IMR-90 (cell line): ENCODE measurements at regions not wholly inside any gene's neighbourhood (a gene's known extent, or its start where the extent isn't known, plus 50 kb on each side); places are given as distances from the start of the nearest gene placed in this dataset.

Experiments
- ATAC-seq: fragments of 200-7000 bp; cut with Tn5 transposase; 2 replicates; pipeline ENCODE4 v1.9.1; 2020; ENCODE audit warnings: low read depth, mild to moderate bottlenecking, moderate library complexity
- BruUV-seq: library from RNA; stranded (reverse); fragments of 400-500 nt; replicated peaks from 2 replicates; lab custom pipeline; 2021; lab: Mats Ljungman, UMichigan
- CTCF ChIA-PET: fragments of 300-600 bp; formaldehyde crosslinking; extraction: SDS; loops from one replicate; lab custom pipeline; 2021; ENCODE audit warnings: antibody characterized with exemption; lab: Yijun Ruan, JAX
- POLR2A ChIA-PET: fragments of 300-600 bp; sonication (Branson Sonifier 250); formaldehyde crosslinking; loops from one replicate; lab custom pipeline; 2022; ENCODE audit warnings: antibody characterized with exemption; ENCODE audit not compliant: unreplicated experiment; lab: Charles Lee
- DNase-seq: peaks from one replicate; pipeline ENCODE4 v3.0.0; 2013
- H2AFZ ChIP-seq: replicated peaks from 2 replicates; pipeline ENCODE3; 2013; ENCODE audit warnings: low read length, mild to moderate bottlenecking; ENCODE audit not compliant: poor library complexity
- H2AK5ac ChIP-seq: 2 replicates; pipeline ENCODE4 v1.6.1; 2013; ENCODE audit warnings: low read depth, low read length, inconsistent platforms
- H2AK9ac ChIP-seq: replicated peaks from 2 replicates; pipeline ENCODE3; 2013; ENCODE audit warnings: mild to moderate bottlenecking, low read depth, low read length, moderate library complexity; ENCODE audit not compliant: poor library complexity
- H2BK120ac ChIP-seq: 2 replicates; pipeline ENCODE4 v1.6.1; 2013; ENCODE audit warnings: low read depth, low read length, inconsistent platforms
- H2BK15ac ChIP-seq: 3 replicates; pipeline ENCODE4 v1.6.1; 2013; ENCODE audit warnings: low read depth, low read length, inconsistent platforms
- H2BK20ac ChIP-seq: 2 replicates; pipeline ENCODE4 v1.6.1; 2013; ENCODE audit warnings: low read depth, mild to moderate bottlenecking, inconsistent platforms, low read length, moderate library complexity
- H2BK5ac ChIP-seq: 2 replicates; pipeline ENCODE4 v1.6.1; 2013; ENCODE audit warnings: mild to moderate bottlenecking, low read depth, low read length, inconsistent platforms; ENCODE audit not compliant: poor library complexity, severe bottlenecking
- H3K14ac ChIP-seq: replicated peaks from 2 replicates; pipeline ENCODE4 v1.6.1; 2013; ENCODE audit warnings: low read depth, low read length, inconsistent platforms
- H3K18ac ChIP-seq: 2 replicates; pipeline ENCODE4 v1.6.1; 2013; ENCODE audit warnings: low read depth, low read length, control low read depth
- H3K23ac ChIP-seq: 2 replicates; pipeline ENCODE4 v1.6.1; 2013; ENCODE audit warnings: low read depth, low read length, inconsistent platforms
- H3K27ac ChIP-seq: 2 replicates; pipeline ENCODE4 v1.5.1; 2013; ENCODE audit warnings: mild to moderate bottlenecking, control low read depth, low read length; ENCODE audit not compliant: insufficient read depth
- H3K27me3 ChIP-seq: 2 replicates; pipeline ENCODE4 v1.6.1; 2013; ENCODE audit warnings: low read length; ENCODE audit not compliant: control insufficient read depth, insufficient read depth
- H3K36me3 ChIP-seq: 2 replicates; pipeline ENCODE4 v1.6.1; 2013; ENCODE audit warnings: low read length, mixed read lengths; ENCODE audit not compliant: control insufficient read depth, insufficient read depth
- H3K4ac ChIP-seq: 2 replicates; pipeline ENCODE4 v1.6.1; 2013; ENCODE audit warnings: low read depth, low read length, inconsistent platforms
- H3K4me1 ChIP-seq: 2 replicates; pipeline ENCODE4 v1.6.1; 2013; ENCODE audit warnings: low read length, mixed read lengths; ENCODE audit not compliant: control insufficient read depth, insufficient read depth
- H3K4me2 ChIP-seq: 2 replicates; pipeline ENCODE4 v1.6.1; 2013; ENCODE audit warnings: low read depth, mild to moderate bottlenecking, control low read depth, low read length, moderate library complexity
- H3K4me3 ChIP-seq: 2 replicates; pipeline ENCODE4 v1.5.1; 2013; ENCODE audit warnings: low read depth, mild to moderate bottlenecking, control low read depth, low read length, moderate library complexity; ENCODE audit not compliant: insufficient read depth
- H3K56ac ChIP-seq: 2 replicates; pipeline ENCODE4 v1.6.1; 2013; ENCODE audit warnings: low read length, inconsistent platforms; ENCODE audit not compliant: insufficient read depth; ENCODE audit errors: extremely low read depth
- H3K79me1 ChIP-seq, 2 experiments: 2 replicates each; pipeline ENCODE4 v1.6.1; 2013; ENCODE audit warnings: low read length in 2 of 2, inconsistent platforms in 1 of 2, low read depth in 1 of 2
- H3K9ac ChIP-seq: 2 replicates; pipeline ENCODE4 v1.6.1; 2013; ENCODE audit warnings: low read depth, low read length, control low read depth
- H3K9me1 ChIP-seq: 2 replicates; pipeline ENCODE4 v1.6.1; 2013; ENCODE audit warnings: low read length, inconsistent platforms; ENCODE audit not compliant: insufficient read depth
- H3K9me3 ChIP-seq: 2 replicates; pipeline ENCODE4 v1.6.1; 2013; ENCODE audit warnings: low read length; ENCODE audit not compliant: control insufficient read depth, insufficient read depth
- H4K20me1 ChIP-seq: 2 replicates; pipeline ENCODE4 v1.6.1; 2013; ENCODE audit warnings: low read length, inconsistent platforms; ENCODE audit not compliant: insufficient read depth
- H4K5ac ChIP-seq: 2 replicates; pipeline ENCODE4 v1.6.1; 2013; ENCODE audit warnings: mild to moderate bottlenecking, low read depth, low read length, control low read depth
- H4K8ac ChIP-seq, 2 experiments: 2 replicates each; pipeline ENCODE4 v1.6.1; 2013; ENCODE audit warnings: low read depth in 2 of 2, low read length in 2 of 2, control low read depth in 1 of 2, inconsistent platforms in 1 of 2
- H4K91ac ChIP-seq: 2 replicates; pipeline ENCODE4 v1.6.1; 2013; ENCODE audit warnings: low read depth, low read length, inconsistent platforms; ENCODE audit not compliant: insufficient read depth
- BHLHE40 ChIP-seq: fragments of 150-350 bp; IDR thresholded peaks from 2 replicates; pipeline ENCODE4 v1.6.1; 2016; ENCODE audit warnings: mild to moderate bottlenecking, low read depth, low read length
- CEBPB ChIP-seq: IDR thresholded peaks from 2 replicates; pipeline ENCODE4 v1.6.1; 2012; ENCODE audit warnings: low read depth, low read length, improper control_type of control experiment
- CHD1 ChIP-seq: IDR thresholded peaks from 2 replicates; pipeline ENCODE4 v1.6.1; 2012; ENCODE audit warnings: low read depth, low read length, improper control_type of control experiment
- FOS ChIP-seq: fragments of 150-350 bp; IDR thresholded peaks from 2 replicates; pipeline ENCODE4 v1.6.1; 2016; ENCODE audit warnings: low read depth, low read length
- MAFK ChIP-seq: IDR thresholded peaks from 2 replicates; pipeline ENCODE4 v1.6.1; 2012; ENCODE audit warnings: low read depth, low read length, improper control_type of control experiment
- MAZ ChIP-seq: IDR thresholded peaks from 2 replicates; pipeline ENCODE4 v1.6.1; 2012; ENCODE audit warnings: low read depth, mild to moderate bottlenecking, low read length, improper control_type of control experiment, moderate library complexity, borderline replicate concordance
- MXI1 ChIP-seq: IDR thresholded peaks from 2 replicates; pipeline ENCODE4 v1.6.1; 2012; ENCODE audit warnings: low read depth, mild to moderate bottlenecking, low read length, moderate library complexity, borderline replicate concordance
- NFE2L2 ChIP-seq: fragments of 150-350 bp; IDR thresholded peaks from 2 replicates; pipeline ENCODE4 v1.6.1; 2016; ENCODE audit warnings: low read depth, mild to moderate bottlenecking, low read length
- POLR2A ChIP-seq: IDR thresholded peaks from 2 replicates; pipeline ENCODE4 v1.6.1; 2012; ENCODE audit warnings: mild to moderate bottlenecking, low read depth, low read length
- RAD21 ChIP-seq: IDR thresholded peaks from 2 replicates; pipeline ENCODE4 v1.6.1; 2012; ENCODE audit warnings: low read length, improper control_type of control experiment
- RCOR1 ChIP-seq: IDR thresholded peaks from 2 replicates; pipeline ENCODE4 v1.6.1; 2012; ENCODE audit warnings: mild to moderate bottlenecking, low read length, improper control_type of control experiment; ENCODE audit not compliant: insufficient replicate concordance
- RFX5 ChIP-seq: IDR thresholded peaks from 2 replicates; pipeline ENCODE4 v1.8.0; 2012; ENCODE audit warnings: low read depth, mild to moderate bottlenecking, low read length, moderate library complexity
- SMC3 ChIP-seq: fragments of 150-350 bp; IDR thresholded peaks from 2 replicates; pipeline ENCODE4 v1.6.1; 2016; ENCODE audit warnings: low read depth, mild to moderate bottlenecking, antibody characterized with exemption, low read length, moderate library complexity
- USF2 ChIP-seq: fragments of 150-350 bp; IDR thresholded peaks from 2 replicates; pipeline ENCODE4 v1.6.1; 2017; ENCODE audit warnings: mild to moderate bottlenecking, antibody characterized with exemption, low read length, low read depth
- WGBS, 2 experiments: methylation state at CpG; one replicate each; pipeline versions ENCODE4 v1.1.5 to v1.1.7; 2013; ENCODE audit warnings: missing lambda C conversion rate in 2 of 2; ENCODE audit not compliant: insufficient read length in 1 of 2; ENCODE audit errors: extremely low coverage in 2 of 2; 5-methylcytosine and 5-hydroxymethylcytosine counted together
- dilution Hi-C: fragments of 300-500 bp; cut with HindIII; formaldehyde crosslinking; loops from one replicate; pipeline ENCODE4 v1.14.3; 2018; ENCODE audit warnings: low sequenced_read_pairs; ENCODE audit not compliant: unreplicated experiment
- in situ Hi-C: fragments of 300-500 bp; cut with MboI; formaldehyde crosslinking; loops from 3 replicates; pipeline ENCODE4 v1.14.3; 2019; ENCODE audit warnings: low sequenced_read_pairs, inconsistent platforms, mixed read lengths
- intact Hi-C: fragments of 100-400 bp; cut with micrococcal nuclease; formaldehyde crosslinking; loops from 2 replicates; pipeline ENCODE4 v1.10.0; 2022
- TF ChIP-seq, protein P1 (sequence below): fragments of 150-350 bp; IDR thresholded peaks from 2 replicates; pipeline ENCODE4 v1.6.1; 2016; ENCODE audit warnings: low read depth, mild to moderate bottlenecking, low read length, moderate library complexity, borderline replicate concordance
- TF ChIP-seq, protein P2 (sequence below): conservative IDR thresholded peaks from 2 replicates; pipeline ENCODE4 v1.5.1; 2012; ENCODE audit warnings: mild to moderate bottlenecking, low read depth, low read length, improper control_type of control experiment

DNA sequence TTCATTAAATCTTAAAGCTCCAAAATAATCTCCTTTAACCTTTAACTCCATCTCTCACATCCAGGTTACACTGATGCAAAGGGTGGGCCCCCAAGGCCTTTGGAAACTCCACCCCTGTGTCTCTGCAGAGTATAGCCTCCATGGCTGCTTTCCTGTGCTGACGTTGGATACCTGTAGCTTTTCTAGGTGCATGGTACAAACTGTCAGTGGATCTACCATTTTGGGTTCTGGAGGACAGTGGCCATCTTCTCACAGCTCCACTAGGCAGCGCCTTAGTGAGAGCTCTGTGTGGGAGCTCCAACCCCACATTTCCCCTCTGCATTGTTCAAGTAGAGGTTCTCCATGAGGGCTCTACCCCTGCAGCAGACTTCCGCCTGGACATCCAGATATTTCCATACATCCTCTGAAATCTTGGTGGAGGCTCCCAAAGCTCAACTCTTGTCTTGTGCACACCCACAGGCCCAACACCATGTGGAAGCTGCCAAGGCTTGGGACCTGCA, 162.2 kb downstream of the RASSF9 start:
- no peak overlapping the region for H2AK5ac ChIP-seq
- no peaks in the 10 kb centered on the region for H3K27me3 ChIP-seq
- no peak overlapping the region for H3K14ac ChIP-seq
- no peaks in the 10 kb centered on the region for H3K4me1 ChIP-seq
- no peak overlapping the region for H3K27ac ChIP-seq
- H2BK15ac ChIP-seq: no peak overlapping the region
- no peaks in the 10 kb centered on the region for H3K9me1 ChIP-seq
- H3K18ac ChIP-seq: no peak overlapping the region
- dilution Hi-C loops (no loop called here), intact Hi-C loops (no loop called here), in situ Hi-C loops (no loop called here)
- WGBS, 2 experiments: no CpG with 5 or more reads among the region's 3 CpGs
- BruUV-seq: no TSS peak
- no peak overlapping the region for H2AK9ac ChIP-seq
- H3K4me3 ChIP-seq: no peak overlapping the region
- ChIA-PET CTCF (no interaction called here), POLR2A (interaction anchor here (0.5 kb wide), 1 partner anchor 94 kb away, joined by 4 read pairs; no protein-coding TSS in a partner anchor)
- H2BK20ac ChIP-seq: no peak overlapping the region
- H3K23ac ChIP-seq: no peak overlapping the region
- H4K91ac ChIP-seq: no peak overlapping the region
- TF ChIP-seq RAD21 (no peak), USF2 (no peak), MAFK (no peak), CHD1 (no peak), CEBPB (no peak), POLR2A (no peak), SMC3 (no peak), MXI1 (no peak), NFE2L2 (no peak), RCOR1 (no peak), FOS (no peak), MAZ (no peak), RFX5 (no peak), BHLHE40 (no peak)
- TF ChIP-seq, protein P1, sequence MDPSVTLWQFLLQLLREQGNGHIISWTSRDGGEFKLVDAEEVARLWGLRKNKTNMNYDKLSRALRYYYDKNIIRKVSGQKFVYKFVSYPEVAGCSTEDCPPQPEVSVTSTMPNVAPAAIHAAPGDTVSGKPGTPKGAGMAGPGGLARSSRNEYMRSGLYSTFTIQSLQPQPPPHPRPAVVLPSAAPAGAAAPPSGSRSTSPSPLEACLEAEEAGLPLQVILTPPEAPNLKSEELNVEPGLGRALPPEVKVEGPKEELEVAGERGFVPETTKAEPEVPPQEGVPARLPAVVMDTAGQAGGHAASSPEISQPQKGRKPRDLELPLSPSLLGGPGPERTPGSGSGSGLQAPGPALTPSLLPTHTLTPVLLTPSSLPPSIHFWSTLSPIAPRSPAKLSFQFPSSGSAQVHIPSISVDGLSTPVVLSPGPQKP: no peak
- TF ChIP-seq, protein P2, sequence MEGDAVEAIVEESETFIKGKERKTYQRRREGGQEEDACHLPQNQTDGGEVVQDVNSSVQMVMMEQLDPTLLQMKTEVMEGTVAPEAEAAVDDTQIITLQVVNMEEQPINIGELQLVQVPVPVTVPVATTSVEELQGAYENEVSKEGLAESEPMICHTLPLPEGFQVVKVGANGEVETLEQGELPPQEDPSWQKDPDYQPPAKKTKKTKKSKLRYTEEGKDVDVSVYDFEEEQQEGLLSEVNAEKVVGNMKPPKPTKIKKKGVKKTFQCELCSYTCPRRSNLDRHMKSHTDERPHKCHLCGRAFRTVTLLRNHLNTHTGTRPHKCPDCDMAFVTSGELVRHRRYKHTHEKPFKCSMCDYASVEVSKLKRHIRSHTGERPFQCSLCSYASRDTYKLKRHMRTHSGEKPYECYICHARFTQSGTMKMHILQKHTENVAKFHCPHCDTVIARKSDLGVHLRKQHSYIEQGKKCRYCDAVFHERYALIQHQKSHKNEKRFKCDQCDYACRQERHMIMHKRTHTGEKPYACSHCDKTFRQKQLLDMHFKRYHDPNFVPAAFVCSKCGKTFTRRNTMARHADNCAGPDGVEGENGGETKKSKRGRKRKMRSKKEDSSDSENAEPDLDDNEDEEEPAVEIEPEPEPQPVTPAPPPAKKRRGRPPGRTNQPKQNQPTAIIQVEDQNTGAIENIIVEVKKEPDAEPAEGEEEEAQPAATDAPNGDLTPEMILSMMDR: no peak
- H3K36me3 ChIP-seq: no peaks in the 10 kb centered on the region
- H3K4ac ChIP-seq: no peak overlapping the region
- no peak overlapping the region for H4K5ac ChIP-seq
- no peaks in the 10 kb centered on the region for H3K79me1 ChIP-seq
- DNase-seq (no peak), ATAC-seq (no peak)
- H3K4me2 ChIP-seq: no peak overlapping the region
- no peaks in the 10 kb centered on the region for H4K20me1 ChIP-seq
- no peaks in the 10 kb centered on the region for H3K9me3 ChIP-seq
- no peak overlapping the region for H3K9ac ChIP-seq
- no peak overlapping the region for H3K56ac ChIP-seq
- no peak overlapping the region for H2BK120ac ChIP-seq
- no peak overlapping the region for H2BK5ac ChIP-seq
- H2AFZ ChIP-seq: no peak overlapping the region
- H4K8ac ChIP-seq: no peak overlapping the region
